Tibial nerve (tissue), 4 donors: ENCODE measurements at regions not wholly inside any gene's neighbourhood (a gene's known extent, or its start where the extent isn't known, plus 50 kb on each side); places are given as distances from the start of the nearest gene placed in this dataset.

ENCODE experiments used
- DNase-seq, 2 donors: peaks; one replicate each; pipeline ENCODE4 v3.0.0-alpha.2; 2019; ENCODE audit warnings: low spot score in 2 of 2
- H3K27ac ChIP-seq, 4 donors: fragments of 200-600 bp; sonication (generic) in 3 of 4; one replicate each; pipeline ENCODE4 v1.5.1; 2017 to 2019; ENCODE audit warnings: mild to moderate bottlenecking in 1 of 4
- H3K27me3 ChIP-seq, 2 donors: fragments of 200-600 bp; sonication (generic) in 1 of 2; one replicate each; pipeline versions ENCODE4 v1.5.1 to v1.6.0; 2017 to 2019
- H3K36me3 ChIP-seq, 3 donors: fragments of 200-600 bp; sonication (generic); one replicate each; pipeline ENCODE4 v1.5.1; 2018 to 2019
- H3K4me1 ChIP-seq, 4 donors: fragments of 200-600 bp; sonication (generic) in 3 of 4; one replicate each; pipeline ENCODE4 v1.5.1; 2017 to 2019
- H3K4me3 ChIP-seq, 4 donors: fragments of 200-600 bp; sonication (generic) in 3 of 4; one replicate each; pipeline ENCODE4 v1.5.1; 2017 to 2019; ENCODE audit warnings: mild to moderate bottlenecking in 1 of 4, moderate library complexity in 1 of 4
- H3K9me3 ChIP-seq, 4 donors: fragments of 200-600 bp; sonication (generic) in 3 of 4; one replicate each; pipeline ENCODE4 v1.5.1; 2017 to 2019
- CTCF ChIP-seq, 5 experiments: fragments of 200-600 bp in 3 of 5; fragments of 450-650 bp in 2 of 5; sonication (generic) in 3 of 5; IDR thresholded peaks; one replicate each; pipeline ENCODE4 v1.5.1; 2016 to 2019; ENCODE audit warnings: antibody characterized with exemption in 5 of 5, mild to moderate bottlenecking in 3 of 5, moderate library complexity in 2 of 5
- EP300 ChIP-seq, 2 donors: sonication (generic); formaldehyde crosslinking; IDR thresholded peaks; one replicate each; pipeline ENCODE4 v1.6.1; 2017; ENCODE audit warnings: antibody characterized with exemption in 2 of 2, mild to moderate bottlenecking in 1 of 2
- POLR2A ChIP-seq, 2 donors: fragments of 450-650 bp; IDR thresholded peaks; one replicate each; pipeline ENCODE4 v1.6.1; 2017; ENCODE audit warnings: antibody characterized with exemption in 2 of 2, mild to moderate bottlenecking in 2 of 2, moderate library complexity in 2 of 2
- whole genome bisulfite sequencing, 2 donors: methylation state at CpG; one replicate each; pipeline ENCODE4 v1.1.5; 2018; 5-methylcytosine and 5-hydroxymethylcytosine counted together

- no peak overlapping the region for H3K4me3 ChIP-seq
- no peak overlapping the region for H3K27ac ChIP-seq
- 56 to 74% methylated on average over 2 of the region's 2 CpGs for WGBS, 2 donors
- no peaks in the 10 kb centered on the region for H3K4me1 ChIP-seq
- no peaks in the 10 kb centered on the region for H3K27me3 ChIP-seq
- TF ChIP-seq CTCF (IDR thresholded peaks at IDR 0.05) (no peak), EP300 (IDR thresholded peaks at IDR 0.05) (no peak), POLR2A (IDR thresholded peaks at IDR 0.05) (no peak)
- no peak for DNase-seq
- H3K9me3 ChIP-seq, result no peaks in the 10 kb centered on the region
- no peaks in the 10 kb centered on the region for H3K36me3 ChIP-seq
Observed at GRCh38 chr12:13734584-13735152, 246.7 kb downstream of the GRIN2B start.

GRCh38 chr12:13727707-13728195, 253.7 kb downstream of the GRIN2B start:
- no peak for DNase-seq
- no peak overlapping the region for H3K27ac ChIP-seq
- WGBS, 2 donors, result 0 to 27% methylated on average over 1 of the region's 1 CpG
- no peaks in the 10 kb centered on the region for H3K27me3 ChIP-seq
- H3K4me1 ChIP-seq, result no peaks in the 10 kb centered on the region
- H3K36me3 ChIP-seq, result no peaks in the 10 kb centered on the region
- no peaks in the 10 kb centered on the region for H3K9me3 ChIP-seq
- TF ChIP-seq CTCF (IDR thresholded peaks at IDR 0.05) (no peak), EP300 (IDR thresholded peaks at IDR 0.05) (no peak), POLR2A (IDR thresholded peaks at IDR 0.05) (no peak)
- H3K4me3 ChIP-seq, result no peak overlapping the region

GRCh38 chr12:13725049-13725448, 256.4 kb downstream of the GRIN2B start:
- no peak for DNase-seq
- no peak for TF ChIP-seq EP300 (IDR thresholded peaks at IDR 0.05)
- Histone ChIP-seq H3K4me3 (no peak overlapping the region), H3K4me1 (no peaks in the 10 kb centered on the region), H3K9me3 (no peaks in the 10 kb centered on the region), H3K27ac (no peak overlapping the region), H3K27me3 (no peaks in the 10 kb centered on the region), H3K36me3 (no peaks in the 10 kb centered on the region)
- WGBS, 2 donors, result 33 to 53% methylated on average over 1 of the region's 1 CpG

DNA sequence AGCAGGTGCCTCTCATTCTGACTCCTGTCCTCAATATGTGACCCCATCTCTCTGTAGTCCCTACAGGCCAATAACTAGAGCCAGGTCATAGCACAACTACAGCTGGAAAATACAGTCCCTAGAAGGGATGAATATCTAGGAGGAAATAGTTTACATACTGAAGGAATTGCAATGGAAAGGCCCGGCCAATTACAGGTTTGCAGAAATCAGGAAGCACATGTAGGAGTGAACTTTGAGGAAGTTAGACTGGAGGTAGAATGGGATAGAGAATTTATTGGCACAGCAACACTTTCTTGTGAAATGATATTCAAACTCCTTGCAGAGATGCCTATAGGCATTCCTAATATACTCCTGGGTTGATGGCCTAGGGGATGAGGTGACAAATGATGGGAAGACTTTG, 257.3 kb downstream of the GRIN2B start:
- Histone ChIP-seq H3K9me3 (no peaks in the 10 kb centered on the region), H3K4me3 (no peak overlapping the region), H3K36me3 (no peaks in the 10 kb centered on the region), H3K4me1 (no peaks in the 10 kb centered on the region), H3K27ac (no peak overlapping the region), H3K27me3 (no peaks in the 10 kb centered on the region)
- no peak for DNase-seq
- TF ChIP-seq CTCF (IDR thresholded peaks at IDR 0.05), result no peak
- no peak for TF ChIP-seq EP300 (IDR thresholded peaks at IDR 0.05)
- no peak for TF ChIP-seq POLR2A (IDR thresholded peaks at IDR 0.05)
- WGBS, 2 donors, result 54 to 67% methylated on average over 1 of the region's 1 CpG

DNA sequence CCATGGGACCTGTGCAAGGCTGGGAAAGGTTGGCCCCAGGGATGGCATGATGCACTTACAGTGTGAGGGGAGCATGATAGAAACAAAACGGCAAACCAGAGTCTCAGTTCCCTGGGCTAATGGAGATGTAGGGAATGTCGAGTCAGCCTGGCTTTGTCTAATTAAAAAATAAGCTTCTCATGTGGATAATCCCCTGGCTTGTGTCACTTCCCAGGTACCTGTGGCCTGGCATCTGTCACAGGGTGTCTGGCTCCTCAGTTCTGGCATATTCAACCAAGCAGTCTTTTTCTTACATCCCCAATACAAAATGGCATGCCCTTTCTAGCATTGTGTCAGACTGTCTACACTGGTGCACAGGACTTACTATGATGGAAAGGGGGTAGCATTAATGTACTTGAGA, 261.4 kb downstream of the GRIN2B start:
- Histone ChIP-seq H3K36me3 (no peaks in the 10 kb centered on the region), H3K4me1 (no peaks in the 10 kb centered on the region), H3K9me3 (no peaks in the 10 kb centered on the region), H3K4me3 (no peak overlapping the region), H3K27me3 (no peaks in the 10 kb centered on the region), H3K27ac (no peak overlapping the region)
- 64 to 78% methylated on average over 2 of the region's 2 CpGs for WGBS, 2 donors
- TF ChIP-seq CTCF (IDR thresholded peaks at IDR 0.05), result no peak
- TF ChIP-seq EP300 (IDR thresholded peaks at IDR 0.05), result no peak
- no peak for TF ChIP-seq POLR2A (IDR thresholded peaks at IDR 0.05)
- no peak for DNase-seq

GRCh38 chr12:13718271-13718670, 263.1 kb downstream of the GRIN2B start:
- Histone ChIP-seq H3K27ac (no peak overlapping the region), H3K27me3 (no peaks in the 10 kb centered on the region), H3K4me3 (no peak overlapping the region), H3K36me3 (no peaks in the 10 kb centered on the region), H3K4me1 (no peaks in the 10 kb centered on the region), H3K9me3 (no peaks in the 10 kb centered on the region)
- TF ChIP-seq POLR2A (IDR thresholded peaks at IDR 0.05) (no peak), EP300 (IDR thresholded peaks at IDR 0.05) (no peak), CTCF (IDR thresholded peaks at IDR 0.05) (no peak)
- no peak for DNase-seq
- 41 to 52% methylated on average over 5 of the region's 5 CpGs for WGBS, 2 donors
